H1 (cell line): ENCODE measurements at regions not wholly inside any gene's neighbourhood (a gene's known extent, or its start where the extent isn't known, plus 50 kb on each side); places are given as distances from the start of the nearest gene placed in this dataset.

ENCODE experiments used
- CTCF ChIA-PET: fragments of 300-600 bp; sonication (Branson Sonifier 250); formaldehyde crosslinking; loops from one replicate; lab custom pipeline; 2021; ENCODE audit not compliant: partially characterized antibody; lab: Charles Lee
- POLR2A ChIA-PET: fragments of 300-600 bp; sonication (Branson Sonifier 250); formaldehyde crosslinking; loops from one replicate; lab custom pipeline; 2021; ENCODE audit warnings: inconsistent platforms; ENCODE audit not compliant: partially characterized antibody; lab: Charles Lee
- DNase-seq, 2 experiments: peaks; one replicate each; pipeline versions ENCODE4 v3.0.0 to v3.0.0-alpha.2; 2010 to 2022; ENCODE audit warnings: low spot score in 2 of 2, low read depth in 1 of 2, mixed read lengths in 1 of 2
- FAIRE-seq: peaks from 2 replicates; lab custom pipeline; 2011; peaks lifted over from hg19 to GRCh38; lab: Jason Lieb, UNC
- H2AFZ ChIP-seq: 2 replicates; pipeline ENCODE4 v1.8.1; 2012; ENCODE audit warnings: low read length, inconsistent platforms
- H2AK5ac ChIP-seq: 2 replicates; pipeline ENCODE4 v1.6.1; 2013; ENCODE audit warnings: low read depth, low read length
- H2BK120ac ChIP-seq: replicated peaks from 2 replicates; pipeline ENCODE3; 2013; ENCODE audit warnings: low read depth, low read length, inconsistent platforms
- H2BK12ac ChIP-seq: 2 replicates; pipeline ENCODE4 v1.6.1; 2013; ENCODE audit warnings: low read depth, low read length
- H2BK15ac ChIP-seq: 2 replicates; pipeline ENCODE4 v1.6.1; 2013; ENCODE audit warnings: low read length
- H2BK20ac ChIP-seq: 2 replicates; pipeline ENCODE4 v1.6.1; 2013; ENCODE audit warnings: low read length
- H2BK5ac ChIP-seq: 2 replicates; pipeline ENCODE4 v1.6.1; 2013; ENCODE audit warnings: low read depth, low read length
- H3K14ac ChIP-seq: 2 replicates; pipeline ENCODE4 v1.6.1; 2013; ENCODE audit warnings: inconsistent platforms; ENCODE audit not compliant: insufficient read length
- H3K18ac ChIP-seq: 2 replicates; pipeline ENCODE4 v1.6.1; 2013; ENCODE audit warnings: low read length; ENCODE audit errors: extremely low read depth
- H3K23ac ChIP-seq: 2 replicates; pipeline ENCODE4 v1.6.1; 2013; ENCODE audit warnings: inconsistent platforms; ENCODE audit not compliant: insufficient read length
- H3K23me2 ChIP-seq: 2 replicates; pipeline ENCODE4 v1.6.1; 2013; ENCODE audit warnings: low read depth, low read length
- H3K27ac ChIP-seq: 2 replicates; pipeline ENCODE4 v1.6.1; 2011; ENCODE audit warnings: low read depth, low read length, inconsistent platforms
- H3K27me3 ChIP-seq, 4 experiments: replicated peaks in 1 of 4; 1 replicate in 1 of 4; 2 replicates in 3 of 4; pipeline versions ENCODE4 v1.6.1 to v1.8.1; 2011 to 2013; ENCODE audit warnings: low read length in 3 of 4, mild to moderate bottlenecking in 3 of 4, inconsistent platforms in 2 of 4, mixed read lengths in 2 of 4, moderate library complexity in 1 of 4; ENCODE audit not compliant: control insufficient read depth in 3 of 4, insufficient read depth in 3 of 4; ENCODE audit errors: extremely low read depth in 1 of 4
- H3K36me3 ChIP-seq, 4 experiments: 2 replicates each; pipeline versions ENCODE4 v1.6.1 to v1.8.1; 2011 to 2013; ENCODE audit warnings: mild to moderate bottlenecking in 4 of 4, low read length in 3 of 4, moderate library complexity in 2 of 4, control low read depth in 1 of 4, inconsistent platforms in 1 of 4; ENCODE audit not compliant: insufficient read depth in 4 of 4, control insufficient read depth in 2 of 4
- H3K4ac ChIP-seq: replicated peaks from 2 replicates; pipeline ENCODE3; 2013; ENCODE audit warnings: low read length, low read depth, mixed read lengths, inconsistent platforms; ENCODE audit not compliant: insufficient read length
- H3K4me1 ChIP-seq, 4 experiments: replicated peaks in 1 of 4; 1 replicate in 1 of 4; 2 replicates in 3 of 4; pipeline versions ENCODE4 v1.6.1 to v1.8.1; 2011 to 2013; ENCODE audit warnings: low read length in 3 of 4, inconsistent platforms in 2 of 4, mixed read lengths in 1 of 4; ENCODE audit not compliant: insufficient read depth in 4 of 4, control insufficient read depth in 3 of 4
- H3K4me2 ChIP-seq, 2 experiments: 2 replicates each; pipeline versions ENCODE4 v1.6.1 to v1.8.1; 2011 to 2013; ENCODE audit warnings: low read depth in 2 of 2, low read length in 2 of 2, control low read depth in 1 of 2, inconsistent platforms in 1 of 2, mild to moderate bottlenecking in 1 of 2; ENCODE audit not compliant: insufficient read depth in 1 of 2
- H3K4me3 ChIP-seq, 4 experiments: fragments of 200-600, 300-600 bp in 1 of 4; sonication (generic), shearing (Covaris generic), sonication (Bioruptor Twin) in 1 of 4; 2 replicates each; pipeline versions ENCODE4 v1.5.1 to v1.8.1; 2011 to 2016; ENCODE audit warnings: low read length in 4 of 4, low read depth in 3 of 4, control low read depth in 2 of 4, inconsistent platforms in 2 of 4, mild to moderate bottlenecking in 2 of 4, mixed read lengths in 1 of 4, moderate library complexity in 1 of 4; ENCODE audit not compliant: insufficient read depth in 2 of 4; ENCODE audit errors: extremely low read depth in 1 of 4
- H3K56ac ChIP-seq: replicated peaks from 2 replicates; pipeline ENCODE3; 2013; ENCODE audit warnings: low read depth, mild to moderate bottlenecking, mixed read lengths, low read length, inconsistent platforms; ENCODE audit not compliant: insufficient read length
- H3K79me1 ChIP-seq: 2 replicates; pipeline ENCODE4 v1.6.1; 2013; ENCODE audit warnings: low read depth, low read length, control low read depth
- H3K79me2 ChIP-seq, 2 experiments: 2 replicates each; pipeline versions ENCODE4 v1.6.1 to v1.8.1; 2012 to 2013; ENCODE audit warnings: low read length in 2 of 2, mild to moderate bottlenecking in 2 of 2, inconsistent platforms in 1 of 2; ENCODE audit not compliant: insufficient read depth in 2 of 2, control insufficient read depth in 1 of 2
- H3K9ac ChIP-seq, 4 experiments: replicated peaks in 1 of 4; 1 replicate in 1 of 4; 2 replicates in 3 of 4; pipeline versions ENCODE4 v1.6.1 to v1.8.1; 2011 to 2013; ENCODE audit warnings: low read depth in 3 of 4, low read length in 3 of 4, control low read depth in 2 of 4, mild to moderate bottlenecking in 2 of 4, moderate library complexity in 2 of 4, inconsistent platforms in 1 of 4; ENCODE audit errors: extremely low read depth in 1 of 4
- H3K9me3 ChIP-seq, 2 experiments: 2 replicates each; pipeline versions ENCODE4 v1.6.1 to v1.8.1; 2012 to 2013; ENCODE audit warnings: mild to moderate bottlenecking in 2 of 2, moderate library complexity in 2 of 2, control low read depth in 1 of 2, inconsistent platforms in 1 of 2, low read depth in 1 of 2, low read length in 1 of 2, mixed read lengths in 1 of 2; ENCODE audit not compliant: insufficient read depth in 2 of 2
- H4K20me1 ChIP-seq, 2 experiments: replicated peaks in 1 of 2; 2 replicates each; pipeline versions ENCODE3 to v1.8.1; 2011 to 2013; ENCODE audit warnings: inconsistent platforms in 2 of 2, low read length in 2 of 2, mild to moderate bottlenecking in 1 of 2; ENCODE audit not compliant: insufficient read depth in 2 of 2, control insufficient read depth in 1 of 2
- H4K5ac ChIP-seq: 2 replicates; pipeline ENCODE4 v1.6.1; 2013; ENCODE audit warnings: low read length, low read depth, mixed read lengths, inconsistent platforms; ENCODE audit not compliant: insufficient read length
- H4K8ac ChIP-seq: 2 replicates; pipeline ENCODE4 v1.8.0; 2013; ENCODE audit warnings: mild to moderate bottlenecking, moderate library complexity, low read length, inconsistent platforms; ENCODE audit not compliant: insufficient read depth; ENCODE audit errors: extremely low read depth
- H4K91ac ChIP-seq: replicated peaks from 2 replicates; pipeline ENCODE3; 2013; ENCODE audit warnings: low read length, mixed read lengths, inconsistent platforms; ENCODE audit not compliant: insufficient read length
- CHD1 ChIP-seq: IDR thresholded peaks from 2 replicates; pipeline ENCODE4 v1.6.1; 2012; ENCODE audit warnings: low read depth, low read length, improper control_type of control experiment
- CREB1 ChIP-seq: IDR thresholded peaks from 2 replicates; pipeline ENCODE4 v1.6.1; 2012; ENCODE audit warnings: inconsistent platforms
- CTCF ChIP-seq, 3 experiments: IDR thresholded peaks; 1 replicate in 2 of 3; 2 replicates in 1 of 3; pipeline versions ENCODE4 v1.5.1 to v1.6.1; 2011; ENCODE audit warnings: low read length in 3 of 3, mild to moderate bottlenecking in 3 of 3, inconsistent platforms in 2 of 3, low read depth in 1 of 3, moderate library complexity in 1 of 3; ENCODE audit not compliant: insufficient read depth in 1 of 3; ENCODE audit errors: control extremely low read depth in 1 of 3
- GTF2F1 ChIP-seq: IDR thresholded peaks from 2 replicates; pipeline ENCODE4 v1.6.1; 2012; ENCODE audit warnings: low read depth, low read length, improper control_type of control experiment, borderline replicate concordance
- HDAC6 ChIP-seq: IDR thresholded peaks from one replicate; pipeline ENCODE4 v1.7.1; 2012; ENCODE audit warnings: low read depth, mild to moderate bottlenecking, inconsistent platforms, low read length, moderate library complexity
- JUN ChIP-seq: IDR thresholded peaks from 2 replicates; pipeline ENCODE4 v1.6.1; 2011; ENCODE audit warnings: low read depth, mild to moderate bottlenecking, improper control_type of control experiment, low read length
- MAFK ChIP-seq: IDR thresholded peaks from 2 replicates; pipeline ENCODE4 v1.6.1; 2012; ENCODE audit warnings: low read depth, mild to moderate bottlenecking, improper control_type of control experiment, low read length
- POLR2AphosphoS5 ChIP-seq: IDR thresholded peaks from 2 replicates; pipeline ENCODE4 v1.6.1; 2011; ENCODE audit warnings: low read depth, low read length
- RBBP5 ChIP-seq: IDR thresholded peaks from 2 replicates; pipeline ENCODE4 v1.7.1; 2012; ENCODE audit warnings: low read depth, mild to moderate bottlenecking, inconsistent platforms, low read length, moderate library complexity, borderline replicate concordance
- SP1 ChIP-seq: IDR thresholded peaks from 2 replicates; pipeline ENCODE4 v1.6.1; 2011; ENCODE audit warnings: low read depth, low read length
- TEAD4 ChIP-seq: IDR thresholded peaks from 2 replicates; pipeline ENCODE4 v1.6.1; 2012; ENCODE audit warnings: low read depth, low read length, inconsistent platforms, mixed read lengths
- YY1 ChIP-seq: IDR thresholded peaks from 2 replicates; pipeline ENCODE4 v1.6.1; 2011; ENCODE audit warnings: low read depth, mild to moderate bottlenecking, low read length
- ZNF274 ChIP-seq: IDR thresholded peaks from 2 replicates; pipeline ENCODE4 v1.7.0; 2012; ENCODE audit warnings: low read length, borderline replicate concordance; ENCODE audit errors: extremely low read depth
- WGBS, 2 experiments: shearing (Covaris generic) in 1 of 2; methylation state at CpG; one replicate each; pipeline versions ENCODE4 v1.1.6 to v1.1.7; 2013 to 2015; ENCODE audit warnings: low lambda C conversion rate in 2 of 2, mixed read lengths in 2 of 2, inconsistent platforms in 1 of 2, low coverage in 1 of 2, missing lambda C conversion rate in 1 of 2; ENCODE audit not compliant: insufficient replicate concordance in 2 of 2, insufficient coverage in 1 of 2, insufficient read length in 1 of 2; ENCODE audit errors: extremely low coverage in 1 of 2, missing lambda C conversion rate in 1 of 2; 5-methylcytosine and 5-hydroxymethylcytosine counted together

- Histone ChIP-seq H3K4ac (no peak overlapping the region), H3K14ac (no peak overlapping the region), H4K5ac (no peak overlapping the region), H3K23ac (no peak overlapping the region), H3K4me1 (peaks cover 0 to 3% (median 0%) of the 10 kb centered on the region in 4 experiments; a peak in 2 of 7 replicates), H3K56ac (no peak overlapping the region), H3K27ac (no peak overlapping the region), H2BK120ac (no peak overlapping the region), H3K9ac (no peak overlapping the region), H3K79me1 (no peaks in the 10 kb centered on the region), H2AFZ (no peak overlapping the region), H3K79me2 (no peaks in the 10 kb centered on the region), H3K4me3 (no peak overlapping the region), H4K20me1 (no peaks in the 10 kb centered on the region), H2BK20ac (no peak overlapping the region), H3K27me3 (no peaks in the 10 kb centered on the region), H2BK12ac (no peak overlapping the region), H3K18ac (no peak overlapping the region), H4K8ac (no peak overlapping the region), H3K9me3 (peaks cover 5 to 12% of the 10 kb centered on the region in 2 experiments; a peak in 2 of 4 replicates), H2AK5ac (no peak overlapping the region), H2BK5ac (no peak overlapping the region), H3K4me2 (no peak overlapping the region), H3K36me3 (no peaks in the 10 kb centered on the region), H2BK15ac (no peak overlapping the region), H3K23me2 (no peaks in the 10 kb centered on the region), H4K91ac (no peak overlapping the region)
- FAIRE-seq (no peak), DNase-seq (no peak)
- no peak for TF ChIP-seq POLR2AphosphoS5
- no peak for TF ChIP-seq SP1
- TF ChIP-seq MAFK: no peak
- no peak for TF ChIP-seq TEAD4
- TF ChIP-seq RBBP5: no peak
- no peak for TF ChIP-seq CTCF (IDR thresholded peaks at IDR 0.05; ENCODE audit: control extremely low read depth in 1 of 3, insufficient read depth in 1 of 3, low read depth in 1 of 3, low read length in 3 of 3)
- no peak for TF ChIP-seq HDAC6
- no peak for TF ChIP-seq CREB1
- no peak for TF ChIP-seq ZNF274
- TF ChIP-seq GTF2F1: no peak
- TF ChIP-seq JUN: no peak
- TF ChIP-seq CHD1: no peak
- TF ChIP-seq YY1: no peak
- WGBS, 2 experiments: 87% methylated on average over 2 of the region's 2 CpGs; no CpG with 5 or more reads in 1 of the 2 experiments
- ChIA-PET CTCF (interaction anchor here (1.1 kb wide), 1 partner anchor 22 kb away, joined by 3 read pairs; no protein-coding TSS in a partner anchor), POLR2A (no interaction called here)
Observed at GRCh38 chr12:94049718-94050117, 98.7 kb upstream of the PLXNC1 start.
